ENCODE measurements at regions not wholly inside any gene's neighbourhood (a gene's known extent, or its start where the extent isn't known, plus 50 kb on each side); places are given as distances from the start of the nearest gene placed in this dataset.

- no peaks in the 10 kb centered on the region for H4K20me1 ChIP-seq (ENCODE audit: low read length)
- TF ChIP-seq EZH2phosphoT487 (IDR thresholded peaks at IDR 0.05; ENCODE audit: borderline replicate concordance, low read length): no peak
- TF ChIP-seq EZH2 (IDR thresholded peaks at IDR 0.05; ENCODE audit: low read length, unreplicated experiment): no peak
- no peak for TF ChIP-seq CTCF (conservative IDR thresholded peaks at IDR 0.05; ENCODE audit: low read depth, low read length)
- no TSS peak for BruUV-seq (replicated peaks)
- H2AFZ ChIP-seq (ENCODE audit: low read length): no peak overlapping the region
- intact Hi-C loops (cut with micrococcal nuclease): no loop called here
- no peak for ATAC-seq
- CTCF ChIA-PET: interaction anchor here (0.5 kb wide), 1 partner anchor 158 kb away, joined by 5 read pairs; no protein-coding TSS in a partner anchor
- no peaks in the 10 kb centered on the region for H3K79me2 ChIP-seq (ENCODE audit: low read length)
- POLR2A ChIA-PET (ENCODE audit: unreplicated experiment): no interaction called here
- no peaks in the 10 kb centered on the region for H3K9me2 ChIP-seq (replicated peaks; ENCODE audit: low read length)
- no peak overlapping the region for H3K9ac ChIP-seq (ENCODE audit: low read length)
- no peak overlapping the region for H3K4me2 ChIP-seq (ENCODE audit: low read length)
- no peaks in the 10 kb centered on the region for H3K9me3 ChIP-seq (ENCODE audit: low read length)
- peaks cover 70% of the 10 kb centered on the region for H3K27me3 ChIP-seq (ENCODE audit: low read length)
- H3K36me3 ChIP-seq (ENCODE audit: low read depth, low read length): no peaks in the 10 kb centered on the region
- no peak overlapping the region for H3K27ac ChIP-seq (ENCODE audit: low read length)
- no peaks in the 10 kb centered on the region for H3K4me1 ChIP-seq (ENCODE audit: insufficient read depth, low read length)
- no peaks in the 10 kb centered on the region for H3F3A ChIP-seq (ENCODE audit: low read length, unreplicated experiment)
- no peak overlapping the region for H3K4me3 ChIP-seq (ENCODE audit: low read length)
- no peak for DNase-seq
Observed at GRCh38 chr17:77569846-77570564, 388.5 kb upstream of the TNRC6C start.

GRCh38 chr17:77570565-77570898 lies 388.0 kb upstream of the TNRC6C start:
- intact Hi-C loops (cut with micrococcal nuclease): no loop called here
- Histone ChIP-seq H2AFZ (ENCODE audit: low read length) (no peak overlapping the region), H3K79me2 (ENCODE audit: low read length) (no peaks in the 10 kb centered on the region), H3K9ac (ENCODE audit: low read length) (no peak overlapping the region), H3K4me2 (ENCODE audit: low read length) (no peak overlapping the region), H4K20me1 (ENCODE audit: low read length) (no peaks in the 10 kb centered on the region), H3K27me3 (ENCODE audit: low read length) (peaks cover 70% of the 10 kb centered on the region), H3K9me2 (replicated peaks; ENCODE audit: low read length) (no peaks in the 10 kb centered on the region), H3K4me3 (ENCODE audit: low read length) (no peak overlapping the region), H3F3A (ENCODE audit: low read length, unreplicated experiment) (no peaks in the 10 kb centered on the region), H3K27ac (ENCODE audit: low read length) (no peak overlapping the region), H3K36me3 (ENCODE audit: low read depth, low read length) (no peaks in the 10 kb centered on the region), H3K4me1 (ENCODE audit: insufficient read depth, low read length) (no peaks in the 10 kb centered on the region), H3K9me3 (ENCODE audit: low read length) (no peaks in the 10 kb centered on the region)
- no TSS peak for BruUV-seq (replicated peaks)
- DNase-seq (no peak), ATAC-seq (no peak)
- POLR2A ChIA-PET (ENCODE audit: unreplicated experiment): no interaction called here
- TF ChIP-seq CTCF (conservative IDR thresholded peaks at IDR 0.05; ENCODE audit: low read depth, low read length) (no peak), EZH2phosphoT487 (IDR thresholded peaks at IDR 0.05; ENCODE audit: borderline replicate concordance, low read length) (no peak), EZH2 (IDR thresholded peaks at IDR 0.05; ENCODE audit: low read length, unreplicated experiment) (no peak)
- CTCF ChIA-PET: interaction anchor here (0.5 kb wide), 1 partner anchor 157 kb away, joined by 5 read pairs; no protein-coding TSS in a partner anchor

- Histone ChIP-seq H3K9me3 (ENCODE audit: low read length) (no peaks in the 10 kb centered on the region), H3K4me3 (ENCODE audit: low read length) (no peak overlapping the region), H3K27me3 (ENCODE audit: low read length) (peaks cover 68% of the 10 kb centered on the region), H3K4me1 (ENCODE audit: insufficient read depth, low read length) (no peaks in the 10 kb centered on the region), H3K9me2 (replicated peaks; ENCODE audit: low read length) (no peaks in the 10 kb centered on the region), H4K20me1 (ENCODE audit: low read length) (no peaks in the 10 kb centered on the region), H3K79me2 (ENCODE audit: low read length) (no peaks in the 10 kb centered on the region), H2AFZ (ENCODE audit: low read length) (no peak overlapping the region), H3K36me3 (ENCODE audit: low read depth, low read length) (no peaks in the 10 kb centered on the region), H3F3A (ENCODE audit: low read length, unreplicated experiment) (no peaks in the 10 kb centered on the region), H3K27ac (ENCODE audit: low read length) (no peak overlapping the region), H3K9ac (ENCODE audit: low read length) (no peak overlapping the region), H3K4me2 (ENCODE audit: low read length) (no peak overlapping the region)
- TF ChIP-seq CTCF (conservative IDR thresholded peaks at IDR 0.05; ENCODE audit: low read depth, low read length) (no peak), EZH2 (IDR thresholded peaks at IDR 0.05; ENCODE audit: low read length, unreplicated experiment) (no peak), EZH2phosphoT487 (IDR thresholded peaks at IDR 0.05; ENCODE audit: borderline replicate concordance, low read length) (no peak)
- POLR2A ChIA-PET (ENCODE audit: unreplicated experiment): no interaction called here
- no peak for DNase-seq
- no TSS peak for BruUV-seq (replicated peaks)
- intact Hi-C loops (cut with micrococcal nuclease): no loop called here
- ATAC-seq: no peak
- CTCF ChIA-PET: no interaction called here
Observed at GRCh38 chr17:77571155-77571981, 387.1 kb upstream of the TNRC6C start.

Measured in PC-3 (cell line).